Activated naive CD4-positive, alpha-beta T cell treated with anti-CD3 and anti-CD28 coated beads for 36 hours (primary cell): ENCODE measurements at regions not wholly inside any gene's neighbourhood (a gene's known extent, or its start where the extent isn't known, plus 50 kb on each side); places are given as distances from the start of the nearest gene placed in this dataset.
"Not testable (repeated sequence)": the region's sequence is repeated elsewhere in the genome, so short reads cannot be mapped to it uniquely, and the experiment has no call there.

ENCODE experiments used
- CTCF ChIA-PET: fragments of 350-600 bp; sonication (Branson Sonifier 250); formaldehyde crosslinking; loops from one replicate; lab custom pipeline; 2021; ENCODE audit warnings: antibody characterized with exemption; lab: Charles Lee
- DNase-seq: peaks from one replicate; pipeline ENCODE4 v3.0.0-alpha.2; 2020
- H3K27ac Mint-ChIP-seq: one replicate; pipeline ENCODE4 v1.8.0; 2021; ENCODE audit warnings: mild to moderate bottlenecking, mixed read lengths
- H3K27me3 Mint-ChIP-seq: one replicate; pipeline ENCODE4 v1.8.0; 2021; ENCODE audit warnings: low read depth, mixed read lengths
- H3K36me3 Mint-ChIP-seq: one replicate; pipeline ENCODE4 v1.8.0; 2021; ENCODE audit warnings: low read depth, mixed read lengths
- H3K4me1 Mint-ChIP-seq: one replicate; pipeline ENCODE4 v1.8.0; 2021; ENCODE audit warnings: low read depth, mixed read lengths
- H3K4me3 Mint-ChIP-seq: one replicate; pipeline ENCODE4 v1.8.0; 2021; ENCODE audit warnings: mild to moderate bottlenecking, moderate library complexity, mixed read lengths
- H3K9me3 Mint-ChIP-seq: one replicate; pipeline ENCODE4 v1.8.0; 2021; ENCODE audit warnings: mixed read lengths
- intact Hi-C: fragments of 100-400 bp; cut with micrococcal nuclease; formaldehyde crosslinking; loops from one replicate; pipeline ENCODE4 v1.15.1; 2023

- H3K4me1 Mint-ChIP-seq: no peaks in the 10 kb centered on the region
- no peak overlapping the region for H3K27ac Mint-ChIP-seq
- no peak for DNase-seq
- intact Hi-C loops: no loop called here
- H3K9me3 Mint-ChIP-seq: no peaks in the 10 kb centered on the region
- CTCF ChIA-PET: no interaction called here
- H3K27me3 Mint-ChIP-seq: peaks cover 6% of the 10 kb centered on the region
- H3K36me3 Mint-ChIP-seq: no peaks in the 10 kb centered on the region
- H3K4me3 Mint-ChIP-seq: no peak overlapping the region
These were observed 267.5 kb downstream of the NKX6-1 start for GRCh38 chr4:84231539-84232055.

- Mint-ChIP-seq H3K27ac (no peak overlapping the region), H3K4me1 (no peaks in the 10 kb centered on the region), H3K36me3 (no peaks in the 10 kb centered on the region), H3K27me3 (no peaks in the 10 kb centered on the region), H3K9me3 (no peaks in the 10 kb centered on the region), H3K4me3 (no peak overlapping the region)
- no peak for DNase-seq
- CTCF ChIA-PET: no interaction called here
- intact Hi-C loops: no loop called here
These were observed 274.6 kb downstream of the NKX6-1 start for GRCh38 chr4:84224522-84224921.

- H3K27me3 Mint-ChIP-seq: no peaks in the 10 kb centered on the region
- no peak for DNase-seq
- no peaks in the 10 kb centered on the region for H3K4me1 Mint-ChIP-seq
- H3K36me3 Mint-ChIP-seq: no peaks in the 10 kb centered on the region
- CTCF ChIA-PET: no interaction called here
- no peak overlapping the region for H3K27ac Mint-ChIP-seq
- intact Hi-C loops: no loop called here
- no peaks in the 10 kb centered on the region for H3K9me3 Mint-ChIP-seq
- no peak overlapping the region for H3K4me3 Mint-ChIP-seq
These were observed 277.4 kb downstream of the NKX6-1 start for GRCh38 chr4:84221704-84222103.

- Mint-ChIP-seq H3K36me3 (no peaks in the 10 kb centered on the region), H3K4me3 (no peak overlapping the region), H3K4me1 (no peaks in the 10 kb centered on the region), H3K27ac (no peak overlapping the region), H3K27me3 (no peaks in the 10 kb centered on the region), H3K9me3 (no peaks in the 10 kb centered on the region)
- intact Hi-C loops: no loop called here
- DNase-seq: no peak
- CTCF ChIA-PET: no interaction called here
These were observed 278.1 kb downstream of the NKX6-1 start for GRCh38 chr4:84220990-84221389.

GRCh38 chr4:84219656-84220055, 279.4 kb downstream of the NKX6-1 start:
- H3K4me3 Mint-ChIP-seq: no peak overlapping the region
- DNase-seq: no peak
- no peak overlapping the region for H3K27ac Mint-ChIP-seq
- no peaks in the 10 kb centered on the region for H3K36me3 Mint-ChIP-seq
- no peaks in the 10 kb centered on the region for H3K27me3 Mint-ChIP-seq
- intact Hi-C loops: no loop called here
- H3K9me3 Mint-ChIP-seq: no peaks in the 10 kb centered on the region
- CTCF ChIA-PET: no interaction called here
- no peaks in the 10 kb centered on the region for H3K4me1 Mint-ChIP-seq

GRCh38 chr4:84218031-84218430, 281.1 kb downstream of the NKX6-1 start:
- no peak for DNase-seq
- Mint-ChIP-seq H3K27me3 (no peaks in the 10 kb centered on the region), H3K36me3 (no peaks in the 10 kb centered on the region), H3K4me3 (no peak overlapping the region), H3K4me1 (no peaks in the 10 kb centered on the region), H3K9me3 (no peaks in the 10 kb centered on the region), H3K27ac (no peak overlapping the region)
- CTCF ChIA-PET: no interaction called here
- intact Hi-C loops: no loop called here

GRCh38 chr4:84215217-84215616, 283.9 kb downstream of the NKX6-1 start:
- no peaks in the 10 kb centered on the region for H3K4me1 Mint-ChIP-seq
- CTCF ChIA-PET: no interaction called here
- DNase-seq: no peak
- no peak overlapping the region for H3K27ac Mint-ChIP-seq
- intact Hi-C loops: no loop called here
- H3K9me3 Mint-ChIP-seq: peaks cover 2% of the 10 kb centered on the region
- no peaks in the 10 kb centered on the region for H3K36me3 Mint-ChIP-seq
- no peaks in the 10 kb centered on the region for H3K27me3 Mint-ChIP-seq
- H3K4me3 Mint-ChIP-seq: no peak overlapping the region

- H3K4me3 Mint-ChIP-seq, CTCF ChIA-PET, intact Hi-C loops, H3K27me3 Mint-ChIP-seq, H3K27ac Mint-ChIP-seq, H3K36me3 Mint-ChIP-seq, H3K4me1 Mint-ChIP-seq, DNase-seq: not testable (repeated sequence)
- peaks cover 14% of the 10 kb centered on the region for H3K9me3 Mint-ChIP-seq
These were observed 292.9 kb downstream of the NKX6-1 start for GRCh38 chr4:84206226-84206625.

- DNase-seq: no peak
- Mint-ChIP-seq H3K36me3 (no peaks in the 10 kb centered on the region), H3K4me1 (no peaks in the 10 kb centered on the region), H3K4me3 (no peak overlapping the region), H3K27ac (no peak overlapping the region), H3K9me3 (peaks cover 1% of the 10 kb centered on the region), H3K27me3 (peaks cover 4% of the 10 kb centered on the region)
- CTCF ChIA-PET: no interaction called here
- intact Hi-C loops: no loop called here
These were observed 309.9 kb downstream of the NKX6-1 start for GRCh38 chr4:84189144-84189543.

GRCh38 chr4:84179409-84179808, 319.7 kb downstream of the NKX6-1 start:
- no peak overlapping the region for H3K27ac Mint-ChIP-seq
- H3K36me3 Mint-ChIP-seq: no peaks in the 10 kb centered on the region
- H3K9me3 Mint-ChIP-seq: no peaks in the 10 kb centered on the region
- H3K27me3 Mint-ChIP-seq: peaks cover 2% of the 10 kb centered on the region
- no peak overlapping the region for H3K4me3 Mint-ChIP-seq
- DNase-seq: no peak
- no peaks in the 10 kb centered on the region for H3K4me1 Mint-ChIP-seq
- intact Hi-C loops: no loop called here
- CTCF ChIA-PET: no interaction called here

- H3K9me3 Mint-ChIP-seq: no peaks in the 10 kb centered on the region
- no peaks in the 10 kb centered on the region for H3K27me3 Mint-ChIP-seq
- DNase-seq: no peak
- H3K4me1 Mint-ChIP-seq: no peaks in the 10 kb centered on the region
- H3K27ac Mint-ChIP-seq: no peak overlapping the region
- no peaks in the 10 kb centered on the region for H3K36me3 Mint-ChIP-seq
- H3K4me3 Mint-ChIP-seq: no peak overlapping the region
- intact Hi-C loops: no loop called here
- CTCF ChIA-PET: no interaction called here
These were observed 321.1 kb downstream of the NKX6-1 start for GRCh38 chr4:84177831-84178542.

- no peaks in the 10 kb centered on the region for H3K9me3 Mint-ChIP-seq
- H3K36me3 Mint-ChIP-seq: no peaks in the 10 kb centered on the region
- no peaks in the 10 kb centered on the region for H3K27me3 Mint-ChIP-seq
- H3K27ac Mint-ChIP-seq: no peak overlapping the region
- no peak for DNase-seq
- CTCF ChIA-PET: no interaction called here
- intact Hi-C loops: no loop called here
- no peaks in the 10 kb centered on the region for H3K4me1 Mint-ChIP-seq
- no peak overlapping the region for H3K4me3 Mint-ChIP-seq
These were observed 323.1 kb downstream of the NKX6-1 start for GRCh38 chr4:84176016-84176415.

GRCh38 chr4:84171871-84172270, 327.2 kb downstream of the NKX6-1 start:
- CTCF ChIA-PET: interaction anchor here (0.7 kb wide), 1 partner anchor 677 kb away, joined by 3 read pairs; no protein-coding TSS in a partner anchor
- no peaks in the 10 kb centered on the region for H3K4me1 Mint-ChIP-seq
- no peak overlapping the region for H3K27ac Mint-ChIP-seq
- H3K27me3 Mint-ChIP-seq: peaks cover 2% of the 10 kb centered on the region
- H3K36me3 Mint-ChIP-seq: no peaks in the 10 kb centered on the region
- intact Hi-C loops: no loop called here
- no peak for DNase-seq
- no peaks in the 10 kb centered on the region for H3K9me3 Mint-ChIP-seq
- no peak overlapping the region for H3K4me3 Mint-ChIP-seq
